ENCODE measurements at regions not wholly inside any gene's neighbourhood (a gene's known extent, or its start where the extent isn't known, plus 50 kb on each side); places are given as distances from the start of the nearest gene placed in this dataset.

GRCh38 chr4:29175291-29175690 is 1544.9 kb upstream of the PCDH7 start:
- Histone ChIP-seq H4K20me1 (ENCODE audit: control insufficient read depth, extremely low read depth, insufficient read depth, low read length) (no peaks in the 10 kb centered on the region), H3K4me2 (ENCODE audit: extremely low read depth, insufficient read depth, low read length) (no peak overlapping the region), H3K36me3 (ENCODE audit: control insufficient read depth, insufficient read depth, low read length) (no peaks in the 10 kb centered on the region), H3K27ac (ENCODE audit: insufficient read depth, low read length) (no peak overlapping the region), H3K79me2 (ENCODE audit: control insufficient read depth, insufficient read depth, low read length) (no peaks in the 10 kb centered on the region), H3K9me3 (ENCODE audit: control insufficient read depth, insufficient read depth, low read depth, low read length) (no peaks in the 10 kb centered on the region), H2AFZ (ENCODE audit: low read length) (no peak overlapping the region), H3K4me1 (ENCODE audit: control insufficient read depth, extremely low read depth, insufficient read depth, low read length) (no peaks in the 10 kb centered on the region), H3K9ac (ENCODE audit: insufficient read depth, low read length) (no peak overlapping the region), H3K27me3 (ENCODE audit: control insufficient read depth, insufficient read depth, low read length) (no peaks in the 10 kb centered on the region), H3K4me3 (replicated peaks in 1 of 4; ENCODE audit: control extremely low read depth in 1 of 4, insufficient read depth in 1 of 4, low read depth in 3 of 4, low read length in 4 of 4) (no peak overlapping the region)
- no peak for DNase-seq (ENCODE audit: low read depth in 2 of 2)
- TF ChIP-seq EZH2 (IDR thresholded peaks at IDR 0.05; ENCODE audit: low read length, missing control alignments): no peak
- TF ChIP-seq, protein P1, sequence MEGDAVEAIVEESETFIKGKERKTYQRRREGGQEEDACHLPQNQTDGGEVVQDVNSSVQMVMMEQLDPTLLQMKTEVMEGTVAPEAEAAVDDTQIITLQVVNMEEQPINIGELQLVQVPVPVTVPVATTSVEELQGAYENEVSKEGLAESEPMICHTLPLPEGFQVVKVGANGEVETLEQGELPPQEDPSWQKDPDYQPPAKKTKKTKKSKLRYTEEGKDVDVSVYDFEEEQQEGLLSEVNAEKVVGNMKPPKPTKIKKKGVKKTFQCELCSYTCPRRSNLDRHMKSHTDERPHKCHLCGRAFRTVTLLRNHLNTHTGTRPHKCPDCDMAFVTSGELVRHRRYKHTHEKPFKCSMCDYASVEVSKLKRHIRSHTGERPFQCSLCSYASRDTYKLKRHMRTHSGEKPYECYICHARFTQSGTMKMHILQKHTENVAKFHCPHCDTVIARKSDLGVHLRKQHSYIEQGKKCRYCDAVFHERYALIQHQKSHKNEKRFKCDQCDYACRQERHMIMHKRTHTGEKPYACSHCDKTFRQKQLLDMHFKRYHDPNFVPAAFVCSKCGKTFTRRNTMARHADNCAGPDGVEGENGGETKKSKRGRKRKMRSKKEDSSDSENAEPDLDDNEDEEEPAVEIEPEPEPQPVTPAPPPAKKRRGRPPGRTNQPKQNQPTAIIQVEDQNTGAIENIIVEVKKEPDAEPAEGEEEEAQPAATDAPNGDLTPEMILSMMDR (conservative IDR thresholded peaks at IDR 0.05 in 1 of 2, IDR thresholded peaks at IDR 0.05 in 1 of 2; ENCODE audit: low read depth in 1 of 2, low read length in 2 of 2): no peak

DNA sequence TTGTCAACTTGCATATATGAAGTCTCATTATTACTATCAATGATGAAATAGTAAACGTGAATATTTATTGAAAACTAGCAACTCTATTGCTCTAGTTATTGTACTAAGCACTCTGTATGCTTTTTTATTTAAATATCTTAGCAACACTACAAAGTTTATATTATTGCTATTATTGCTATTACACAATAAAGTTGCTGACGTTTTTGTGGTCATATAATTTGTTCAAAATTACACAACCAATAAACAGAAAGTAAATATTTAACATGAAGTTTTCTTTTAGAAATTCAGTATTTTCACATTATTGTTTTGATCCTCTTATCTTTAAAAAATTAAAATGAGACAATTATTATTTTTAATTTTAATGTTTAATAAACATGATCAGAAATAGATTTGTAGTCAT is 1521.1 kb upstream of the PCDH7 start:
- peak in 1 of 2 donors; percentile 70 for DNase-seq (ENCODE audit: low read depth in 2 of 2)
- no peaks in the 10 kb centered on the region for H3K27me3 ChIP-seq (ENCODE audit: control insufficient read depth, insufficient read depth, low read length)
- H2AFZ ChIP-seq (ENCODE audit: low read length): no peak overlapping the region
- no peaks in the 10 kb centered on the region for H4K20me1 ChIP-seq (ENCODE audit: control insufficient read depth, extremely low read depth, insufficient read depth, low read length)
- no peaks in the 10 kb centered on the region for H3K79me2 ChIP-seq (ENCODE audit: control insufficient read depth, insufficient read depth, low read length)
- H3K36me3 ChIP-seq (ENCODE audit: control insufficient read depth, insufficient read depth, low read length): no peaks in the 10 kb centered on the region
- TF ChIP-seq, protein P1 (conservative IDR thresholded peaks at IDR 0.05 in 1 of 2, IDR thresholded peaks at IDR 0.05 in 1 of 2; ENCODE audit: low read depth in 1 of 2, low read length in 2 of 2): no peak
- no peak for TF ChIP-seq EZH2 (IDR thresholded peaks at IDR 0.05; ENCODE audit: low read length, missing control alignments)
- no peak overlapping the region for H3K4me3 ChIP-seq (replicated peaks in 1 of 4; ENCODE audit: control extremely low read depth in 1 of 4, insufficient read depth in 1 of 4, low read depth in 3 of 4, low read length in 4 of 4)
- no peak overlapping the region for H3K27ac ChIP-seq (ENCODE audit: insufficient read depth, low read length)
- H3K4me2 ChIP-seq (ENCODE audit: extremely low read depth, insufficient read depth, low read length): no peak overlapping the region
- no peak overlapping the region for H3K9ac ChIP-seq (ENCODE audit: insufficient read depth, low read length)
- H3K9me3 ChIP-seq (ENCODE audit: control insufficient read depth, insufficient read depth, low read depth, low read length): no peaks in the 10 kb centered on the region
- H3K4me1 ChIP-seq (ENCODE audit: control insufficient read depth, extremely low read depth, insufficient read depth, low read length): no peaks in the 10 kb centered on the region

DNA sequence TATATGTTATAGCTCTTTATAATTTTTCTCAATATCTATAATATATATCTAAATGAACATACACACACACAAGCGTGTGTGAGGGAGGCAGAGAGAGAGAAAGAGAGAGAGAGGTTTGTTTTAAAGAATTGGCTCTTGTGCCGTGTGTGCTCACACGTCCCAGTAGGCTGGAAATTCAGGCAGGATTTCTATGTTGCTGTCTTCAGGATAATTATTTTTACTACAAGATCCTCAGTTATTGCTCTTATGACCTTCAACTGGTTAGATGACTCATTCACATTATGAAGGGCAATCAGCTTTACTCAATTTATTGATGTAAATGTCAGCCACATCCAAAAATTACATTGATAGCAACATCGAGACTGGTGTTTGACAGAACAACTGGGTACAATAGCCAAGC is 1520.7 kb upstream of the PCDH7 start:
- TF ChIP-seq, protein P1 (conservative IDR thresholded peaks at IDR 0.05 in 1 of 2, IDR thresholded peaks at IDR 0.05 in 1 of 2; ENCODE audit: low read depth in 1 of 2, low read length in 2 of 2): no peak
- TF ChIP-seq EZH2 (IDR thresholded peaks at IDR 0.05; ENCODE audit: low read length, missing control alignments): no peak

More for the DNA sequence above, 1520.7 kb upstream of the PCDH7 start:
- DNase-seq (ENCODE audit: low read depth in 2 of 2): peak in 1 of 2 donors; percentile 66
- Histone ChIP-seq H4K20me1 (ENCODE audit: control insufficient read depth, extremely low read depth, insufficient read depth, low read length) (no peaks in the 10 kb centered on the region), H3K79me2 (ENCODE audit: control insufficient read depth, insufficient read depth, low read length) (no peaks in the 10 kb centered on the region), H3K4me1 (ENCODE audit: control insufficient read depth, extremely low read depth, insufficient read depth, low read length) (no peaks in the 10 kb centered on the region), H3K27ac (ENCODE audit: insufficient read depth, low read length) (no peak overlapping the region), H3K36me3 (ENCODE audit: control insufficient read depth, insufficient read depth, low read length) (no peaks in the 10 kb centered on the region), H3K9ac (ENCODE audit: insufficient read depth, low read length) (no peak overlapping the region), H3K4me2 (ENCODE audit: extremely low read depth, insufficient read depth, low read length) (no peak overlapping the region), H2AFZ (ENCODE audit: low read length) (no peak overlapping the region), H3K4me3 (replicated peaks in 1 of 4; ENCODE audit: control extremely low read depth in 1 of 4, insufficient read depth in 1 of 4, low read depth in 3 of 4, low read length in 4 of 4) (no peak overlapping the region), H3K27me3 (ENCODE audit: control insufficient read depth, insufficient read depth, low read length) (no peaks in the 10 kb centered on the region), H3K9me3 (ENCODE audit: control insufficient read depth, insufficient read depth, low read depth, low read length) (no peaks in the 10 kb centered on the region)

Measured in fibroblast of lung (primary cell).